Left lung (tissue), 4 donors: ENCODE measurements at regions not wholly inside any gene's neighbourhood (a gene's known extent, or its start where the extent isn't known, plus 50 kb on each side); places are given as distances from the start of the nearest gene placed in this dataset.

Experiments
- ATAC-seq: fragments of 200-7000 bp; cut with Tn5 transposase; one replicate; pipeline ENCODE4 v1.9.1; 2020; ENCODE audit warnings: moderate library complexity
- DNase-seq, 4 donors: peaks; one replicate each; pipeline ENCODE4 v3.0.0-alpha.2; 2013 to 2020
- H3K27ac ChIP-seq, 2 donors: fragments of 200-600 bp; sonication (generic) in 1 of 2; one replicate each; pipeline versions ENCODE4 v1.5.0 to v1.8.0; 2020 to 2021
- H3K27me3 ChIP-seq, 2 donors: fragments of 200-600 bp; sonication (generic) in 1 of 2; one replicate each; pipeline versions ENCODE4 v1.5.0 to v1.8.0; 2020 to 2021
- H3K36me3 ChIP-seq, 2 donors: fragments of 200-600 bp; sonication (generic) in 1 of 2; one replicate each; pipeline versions ENCODE4 v1.5.0 to v1.8.0; 2020 to 2021
- H3K4me1 ChIP-seq, 2 donors: fragments of 200-600 bp; one replicate each; pipeline ENCODE4 v1.8.0; 2021
- H3K4me3 ChIP-seq, 2 donors: fragments of 200-600 bp; sonication (generic) in 1 of 2; one replicate each; pipeline versions ENCODE4 v1.5.0 to v1.8.0; 2020 to 2021; ENCODE audit warnings: mild to moderate bottlenecking in 1 of 2
- H3K9me3 ChIP-seq, 2 donors: fragments of 200-600 bp; sonication (generic) in 1 of 2; one replicate each; pipeline versions ENCODE4 v1.5.0 to v1.8.0; 2020 to 2021
- CTCF ChIP-seq, 2 donors: fragments of 200-600 bp; sonication (generic) in 1 of 2; IDR thresholded peaks; one replicate each; pipeline versions ENCODE4 v1.5.0 to v1.8.0; 2021; ENCODE audit warnings: antibody characterized with exemption in 2 of 2
- intact Hi-C, 2 donors: fragments of 100-400 bp; cut with DNase I; formaldehyde crosslinking; loops; one replicate each; pipeline versions ENCODE4 v1.11.2 to v1.14.2; 2022
- donor health status: DM: no; HTN: yes; CAD: no.
- donor health status: DM: no; HTN: no; CAD: no.

- Histone ChIP-seq H3K4me1 (no peaks in the 10 kb centered on the region), H3K9me3 (no peaks in the 10 kb centered on the region), H3K4me3 (no peak overlapping the region), H3K36me3 (no peaks in the 10 kb centered on the region), H3K27ac (no peak overlapping the region), H3K27me3 (no peaks in the 10 kb centered on the region)
- intact Hi-C loops, result no loop called here
- DNase-seq (no peak), ATAC-seq (no peak)
- no peak for TF ChIP-seq CTCF (IDR thresholded peaks at IDR 0.05)
These were observed 184.1 kb upstream of the HHIP start for GRCh38 chr4:144461906-144462305.

GRCh38 chr4:144463236-144463635, 182.7 kb upstream of the HHIP start:
- no peaks in the 10 kb centered on the region for H3K4me1 ChIP-seq
- H3K27me3 ChIP-seq, result no peaks in the 10 kb centered on the region
- no peak overlapping the region for H3K27ac ChIP-seq
- DNase-seq, result no peak
- TF ChIP-seq CTCF (IDR thresholded peaks at IDR 0.05), result no peak
- no peak overlapping the region for H3K4me3 ChIP-seq
- H3K36me3 ChIP-seq, result no peaks in the 10 kb centered on the region
- ATAC-seq, result no peak
- intact Hi-C loops, result no loop called here
- H3K9me3 ChIP-seq, result no peaks in the 10 kb centered on the region

GRCh38 chr4:144463896-144464295, 182.1 kb upstream of the HHIP start:
- no peak for TF ChIP-seq CTCF (IDR thresholded peaks at IDR 0.05)
- Histone ChIP-seq H3K27ac (no peak overlapping the region), H3K36me3 (no peaks in the 10 kb centered on the region), H3K9me3 (no peaks in the 10 kb centered on the region), H3K4me3 (no peak overlapping the region), H3K4me1 (no peaks in the 10 kb centered on the region), H3K27me3 (no peaks in the 10 kb centered on the region)
- intact Hi-C loops, result no loop called here
- ATAC-seq (no peak), DNase-seq (peak in 1 of 4 donors; percentile 43)

GRCh38 chr4:144465546-144465945, 180.4 kb upstream of the HHIP start:
- intact Hi-C loops, result no loop called here

GRCh38 chr4:144480068-144480467, 165.9 kb upstream of the HHIP start:
- DNase-seq (no peak), ATAC-seq (no peak)
- intact Hi-C loops, result no loop called here
- no peak overlapping the region for H3K4me3 ChIP-seq
- H3K9me3 ChIP-seq, result peaks cover 0 to 10% of the 10 kb centered on the region in 2 donors
- no peaks in the 10 kb centered on the region for H3K4me1 ChIP-seq
- no peak overlapping the region for H3K27ac ChIP-seq
- no peaks in the 10 kb centered on the region for H3K27me3 ChIP-seq
- no peak for TF ChIP-seq CTCF (IDR thresholded peaks at IDR 0.05)
- no peaks in the 10 kb centered on the region for H3K36me3 ChIP-seq

More at GRCh38 chr4:144465546-144465945, 180.4 kb upstream of the HHIP start:
- H3K4me1 ChIP-seq, result no peaks in the 10 kb centered on the region
- ATAC-seq (no peak), DNase-seq (no peak)
- H3K27me3 ChIP-seq, result no peaks in the 10 kb centered on the region
- no peak overlapping the region for H3K4me3 ChIP-seq
- H3K27ac ChIP-seq, result no peak overlapping the region
- no peaks in the 10 kb centered on the region for H3K9me3 ChIP-seq
- no peaks in the 10 kb centered on the region for H3K36me3 ChIP-seq
- no peak for TF ChIP-seq CTCF (IDR thresholded peaks at IDR 0.05)
